ENCODE measurements at regions not wholly inside any gene's neighbourhood (a gene's known extent, or its start where the extent isn't known, plus 50 kb on each side); places are given as distances from the start of the nearest gene placed in this dataset.

DNA sequence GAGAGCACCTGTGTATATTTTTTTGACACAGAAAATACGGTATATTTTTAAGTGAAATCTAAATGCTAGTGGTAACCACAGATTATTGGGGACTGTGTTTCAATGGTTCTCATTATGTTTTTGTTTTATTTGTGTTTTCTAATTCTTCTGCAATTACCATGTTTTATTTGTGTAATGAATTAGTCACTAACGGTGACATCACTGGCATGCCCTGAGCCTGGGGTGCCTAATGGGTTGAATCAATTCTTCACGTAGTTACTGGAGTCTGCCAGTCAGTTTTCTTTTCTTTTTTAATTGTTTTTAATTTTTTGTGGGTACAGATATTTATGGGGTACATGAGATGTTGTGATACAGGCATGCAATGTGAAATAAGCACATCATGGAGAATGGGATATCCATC, 168.8 kb downstream of the RELL1 start:
- TF ChIP-seq CTCF (conservative IDR thresholded peaks at IDR 0.05 in 1 of 2, IDR thresholded peaks at IDR 0.05 in 1 of 2; ENCODE audit: extremely low read depth in 1 of 2, insufficient read depth in 1 of 2, low read depth in 1 of 2, low read length in 2 of 2) (no peak), EZH2 (IDR thresholded peaks at IDR 0.05; ENCODE audit: borderline replicate concordance, low read length) (no peak)
